ENCODE measurements at regions not wholly inside any gene's neighbourhood (a gene's known extent, or its start where the extent isn't known, plus 50 kb on each side); places are given as distances from the start of the nearest gene placed in this dataset.
"Not testable (repeated sequence)": the region's sequence is repeated elsewhere in the genome, so short reads cannot be mapped to it uniquely, and the experiment has no call there.

DNA sequence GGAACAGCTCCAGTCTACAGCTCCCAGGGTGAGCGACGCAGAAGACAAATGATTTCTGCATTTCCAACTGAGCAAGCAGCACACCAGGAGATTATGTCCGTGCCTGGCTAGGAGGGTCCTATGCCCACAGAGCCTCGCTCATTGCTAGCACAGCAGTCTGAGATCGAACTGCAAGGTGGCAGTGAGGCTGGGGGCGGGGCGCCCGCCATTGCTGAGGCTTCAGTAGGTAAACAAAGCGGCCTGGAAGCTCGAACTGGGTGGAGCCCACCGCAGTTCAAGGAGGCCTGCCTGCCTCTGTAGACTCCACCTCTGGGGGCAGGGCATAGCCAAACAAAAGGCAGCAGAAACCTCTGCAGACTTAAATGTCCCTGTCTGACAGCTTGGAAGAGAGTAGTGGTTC lies 198.0 kb upstream of the DIAPH2 start:
- TF ChIP-seq EZH2 (IDR thresholded peaks at IDR 0.05; ENCODE audit: low read length); CTCF (optimal IDR thresholded peaks at IDR 0.05 in 1 of 3, IDR thresholded peaks at IDR 0.05 in 1 of 3, conservative IDR thresholded peaks at IDR 0.05 in 1 of 3; ENCODE audit: extremely low read depth in 1 of 3, insufficient read depth in 2 of 3, low read length in 3 of 3): not testable (repeated sequence)

Data from keratinocyte (primary cell).